ENCODE measurements at regions not wholly inside any gene's neighbourhood (a gene's known extent, or its start where the extent isn't known, plus 50 kb on each side); places are given as distances from the start of the nearest gene placed in this dataset.

DNA sequence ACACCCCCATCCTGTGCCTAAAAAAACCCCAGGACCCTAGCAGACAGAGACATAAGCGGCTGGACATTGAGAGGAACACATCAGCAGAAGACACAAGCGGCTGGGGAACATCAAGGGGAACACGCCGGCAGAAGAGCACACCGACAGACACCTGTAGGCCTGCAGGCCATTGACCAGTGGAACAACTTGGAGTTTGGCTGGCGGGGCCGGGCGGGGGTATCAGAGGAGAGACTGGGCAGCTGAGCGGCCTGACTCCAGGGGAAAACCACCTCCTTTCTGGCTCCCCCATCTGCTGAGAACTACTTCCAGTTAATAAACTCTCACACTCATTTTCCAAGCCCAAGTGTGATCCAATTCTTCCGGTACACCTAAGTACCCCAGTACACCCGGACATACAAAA is 264.7 kb upstream of the ISX start:
- Histone ChIP-seq H3K9me3 (ENCODE audit: control insufficient read depth in 2 of 3, insufficient read depth in 1 of 3, low read length in 3 of 3) (no peaks in the 10 kb centered on the region), H3K27me3 (ENCODE audit: control insufficient read depth, insufficient read depth, low read length) (no peaks in the 10 kb centered on the region), H3K27ac (ENCODE audit: low read depth in 2 of 2, low read length in 2 of 2) (no peak overlapping the region), H3K4me3 (ENCODE audit: low read length in 3 of 3) (no peak overlapping the region), H3K4me1 (ENCODE audit: control insufficient read depth in 2 of 3, insufficient read depth in 2 of 3, low read depth in 1 of 3, low read length in 3 of 3) (peaks cover 4 to 5% (median 4%) of the 10 kb centered on the region in 3 donors), H3K9ac (ENCODE audit: low read length in 3 of 3) (no peak overlapping the region), H3K36me3 (ENCODE audit: control insufficient read depth in 2 of 3, insufficient read depth in 3 of 3, low read length in 3 of 3) (no peaks in the 10 kb centered on the region)
- TF ChIP-seq, protein P1, sequence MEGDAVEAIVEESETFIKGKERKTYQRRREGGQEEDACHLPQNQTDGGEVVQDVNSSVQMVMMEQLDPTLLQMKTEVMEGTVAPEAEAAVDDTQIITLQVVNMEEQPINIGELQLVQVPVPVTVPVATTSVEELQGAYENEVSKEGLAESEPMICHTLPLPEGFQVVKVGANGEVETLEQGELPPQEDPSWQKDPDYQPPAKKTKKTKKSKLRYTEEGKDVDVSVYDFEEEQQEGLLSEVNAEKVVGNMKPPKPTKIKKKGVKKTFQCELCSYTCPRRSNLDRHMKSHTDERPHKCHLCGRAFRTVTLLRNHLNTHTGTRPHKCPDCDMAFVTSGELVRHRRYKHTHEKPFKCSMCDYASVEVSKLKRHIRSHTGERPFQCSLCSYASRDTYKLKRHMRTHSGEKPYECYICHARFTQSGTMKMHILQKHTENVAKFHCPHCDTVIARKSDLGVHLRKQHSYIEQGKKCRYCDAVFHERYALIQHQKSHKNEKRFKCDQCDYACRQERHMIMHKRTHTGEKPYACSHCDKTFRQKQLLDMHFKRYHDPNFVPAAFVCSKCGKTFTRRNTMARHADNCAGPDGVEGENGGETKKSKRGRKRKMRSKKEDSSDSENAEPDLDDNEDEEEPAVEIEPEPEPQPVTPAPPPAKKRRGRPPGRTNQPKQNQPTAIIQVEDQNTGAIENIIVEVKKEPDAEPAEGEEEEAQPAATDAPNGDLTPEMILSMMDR (IDR thresholded peaks at IDR 0.05; ENCODE audit: borderline replicate concordance, extremely low read depth, insufficient read depth): no peak
- intact Hi-C loops (cut with DNase I): no loop called here
- peak in 1 of 5 donors; percentile 55 for DNase-seq
- FAIRE-seq: no peak

DNA sequence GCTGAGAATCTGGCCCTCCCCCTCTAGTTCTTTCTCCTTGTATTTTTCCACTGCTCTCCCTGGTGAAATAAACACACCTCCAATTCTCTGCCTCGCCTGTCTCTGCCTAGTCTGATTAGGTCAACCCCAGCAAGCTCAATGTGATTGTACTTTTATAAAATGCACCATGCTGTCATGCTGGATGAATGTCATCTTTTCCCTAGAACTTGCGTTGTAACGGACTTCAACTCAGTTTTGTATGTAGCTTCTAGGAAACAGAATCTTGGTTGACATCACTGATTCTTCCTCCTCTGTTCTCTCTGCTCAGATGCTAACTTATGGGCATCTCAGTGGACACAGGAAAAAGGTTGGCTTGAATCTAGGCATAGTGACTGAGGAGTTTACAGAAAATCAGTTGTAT is 261.9 kb upstream of the ISX start:
- no peak for FAIRE-seq
- H3K4me3 ChIP-seq (ENCODE audit: low read length in 3 of 3): no peak overlapping the region
- intact Hi-C loops (cut with DNase I): no loop called here
- TF ChIP-seq, protein P1 (IDR thresholded peaks at IDR 0.05; ENCODE audit: borderline replicate concordance, extremely low read depth, insufficient read depth): no peak
- DNase-seq: no peak
- H3K9me3 ChIP-seq (ENCODE audit: control insufficient read depth in 2 of 3, insufficient read depth in 1 of 3, low read length in 3 of 3): no peaks in the 10 kb centered on the region
- no peaks in the 10 kb centered on the region for H3K36me3 ChIP-seq (ENCODE audit: control insufficient read depth in 2 of 3, insufficient read depth in 3 of 3, low read length in 3 of 3)
- no peak overlapping the region for H3K27ac ChIP-seq (ENCODE audit: low read depth in 2 of 2, low read length in 2 of 2)
- no peaks in the 10 kb centered on the region for H3K27me3 ChIP-seq (ENCODE audit: control insufficient read depth, insufficient read depth, low read length)
- H3K4me1 ChIP-seq (ENCODE audit: control insufficient read depth in 2 of 3, insufficient read depth in 2 of 3, low read depth in 1 of 3, low read length in 3 of 3): peaks cover 0 to 5% (median 4%) of the 10 kb centered on the region in 3 donors
- H3K9ac ChIP-seq (ENCODE audit: low read length in 3 of 3): no peak overlapping the region

DNA sequence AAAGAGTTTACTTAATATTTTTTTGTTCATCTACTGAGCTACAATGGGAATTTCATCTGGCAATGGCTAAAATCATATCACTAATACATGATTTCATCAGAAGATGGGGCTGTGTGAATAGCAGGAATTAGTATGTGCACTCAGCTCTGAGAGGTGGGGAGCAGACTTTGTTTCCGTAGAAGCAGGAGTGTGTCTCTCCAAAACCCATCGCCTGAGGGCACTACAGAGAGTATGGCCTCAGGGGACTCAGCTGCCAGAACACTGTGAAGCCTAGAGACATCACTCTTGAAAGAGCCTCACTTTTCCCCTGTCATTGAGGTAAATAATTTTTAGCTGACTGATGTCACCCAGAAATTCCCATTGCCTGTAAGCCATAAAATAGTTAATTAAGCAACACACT is 261.4 kb upstream of the ISX start:
- intact Hi-C loops (cut with DNase I): no loop called here
- Histone ChIP-seq H3K36me3 (ENCODE audit: control insufficient read depth in 2 of 3, insufficient read depth in 3 of 3, low read length in 3 of 3) (no peaks in the 10 kb centered on the region), H3K4me1 (ENCODE audit: control insufficient read depth in 2 of 3, insufficient read depth in 2 of 3, low read depth in 1 of 3, low read length in 3 of 3) (peaks cover 0 to 5% (median 4%) of the 10 kb centered on the region in 3 donors), H3K4me3 (ENCODE audit: low read length in 3 of 3) (no peak overlapping the region), H3K27ac (ENCODE audit: low read depth in 2 of 2, low read length in 2 of 2) (no peak overlapping the region), H3K9ac (ENCODE audit: low read length in 3 of 3) (no peak overlapping the region), H3K9me3 (ENCODE audit: control insufficient read depth in 2 of 3, insufficient read depth in 1 of 3, low read length in 3 of 3) (no peaks in the 10 kb centered on the region), H3K27me3 (ENCODE audit: control insufficient read depth, insufficient read depth, low read length) (no peaks in the 10 kb centered on the region)
- DNase-seq: no peak
- FAIRE-seq: no peak
- TF ChIP-seq, protein P1 (IDR thresholded peaks at IDR 0.05; ENCODE audit: borderline replicate concordance, extremely low read depth, insufficient read depth): no peak

DNA sequence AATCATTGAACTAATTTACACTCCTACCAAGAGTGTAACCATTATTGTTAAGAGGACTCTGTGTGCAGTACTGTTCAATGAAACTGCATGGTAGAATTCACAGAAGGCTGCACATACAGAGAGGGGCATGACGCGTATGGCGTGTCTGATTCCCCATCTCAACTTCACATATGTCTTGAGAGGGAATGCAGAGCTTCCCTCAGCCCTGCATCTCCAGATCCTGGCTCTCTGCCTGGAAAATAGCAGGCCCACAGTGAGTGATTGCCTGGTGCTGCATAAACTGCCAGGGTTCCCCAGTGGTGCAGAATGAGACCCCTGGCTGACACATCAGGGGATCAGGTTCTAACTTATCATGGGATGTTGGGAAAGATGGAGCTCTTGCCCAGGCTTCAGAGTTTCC is 260.2 kb upstream of the ISX start:
- H3K36me3 ChIP-seq (ENCODE audit: control insufficient read depth in 2 of 3, insufficient read depth in 3 of 3, low read length in 3 of 3): no peaks in the 10 kb centered on the region
- H3K9ac ChIP-seq (ENCODE audit: low read length in 3 of 3): no peak overlapping the region
- FAIRE-seq: no peak
- peak in 1 of 5 donors; percentile 65 for DNase-seq
- H3K9me3 ChIP-seq (ENCODE audit: control insufficient read depth in 2 of 3, insufficient read depth in 1 of 3, low read length in 3 of 3): no peaks in the 10 kb centered on the region
- H3K4me1 ChIP-seq (ENCODE audit: control insufficient read depth in 2 of 3, insufficient read depth in 2 of 3, low read depth in 1 of 3, low read length in 3 of 3): peaks cover 0 to 2% (median 1%) of the 10 kb centered on the region in 3 donors
- no peak overlapping the region for H3K4me3 ChIP-seq (ENCODE audit: low read length in 3 of 3)
- intact Hi-C loops (cut with DNase I): no loop called here
- no peaks in the 10 kb centered on the region for H3K27me3 ChIP-seq (ENCODE audit: control insufficient read depth, insufficient read depth, low read length)
- TF ChIP-seq, protein P1 (IDR thresholded peaks at IDR 0.05; ENCODE audit: borderline replicate concordance, extremely low read depth, insufficient read depth): no peak
- H3K27ac ChIP-seq (ENCODE audit: low read depth in 2 of 2, low read length in 2 of 2): no peak overlapping the region
